ENCODE measurements at regions not wholly inside any gene's neighbourhood (a gene's known extent, or its start where the extent isn't known, plus 50 kb on each side); places are given as distances from the start of the nearest gene placed in this dataset.

DNA sequence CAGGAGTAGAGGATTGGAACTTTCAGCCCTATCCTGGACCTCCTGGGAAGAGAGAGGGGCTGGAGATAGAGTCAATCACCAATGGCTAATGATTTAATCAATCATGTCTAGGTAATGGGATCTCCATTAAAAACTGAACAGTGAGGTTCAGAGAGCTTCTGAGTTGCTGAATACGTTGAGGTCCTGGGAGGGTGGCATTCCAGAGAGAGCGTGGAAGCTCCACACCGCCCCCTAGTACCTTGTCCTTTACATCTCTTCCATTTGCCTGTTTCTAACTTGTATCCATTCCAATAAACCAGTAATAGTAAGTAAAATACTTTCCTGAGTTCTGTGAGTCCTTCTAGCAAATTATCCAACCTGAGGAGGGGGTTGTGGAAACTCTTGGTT is 101.7 kb downstream of the B3GNT2 start:
- Histone ChIP-seq H3K4me1 (peaks cover 26 to 40% (median 35%) of the 10 kb centered on the region in 10 experiments), H3K4me2 (no peak overlapping the region), H3K9ac (no peak overlapping the region), H4K20me1 (no peaks in the 10 kb centered on the region), H3K36me3 (no peaks in the 10 kb centered on the region), H3K27ac (no peak overlapping the region), H3K9me3 (replicated peaks in 1 of 11) (no peaks in the 10 kb centered on the region), H3K27me3 (no peaks in the 10 kb centered on the region), H3K4me3 (no peak overlapping the region)
- no peak for TF ChIP-seq Cebpa-rat (IDR thresholded peaks at IDR 0.05)

DNA sequence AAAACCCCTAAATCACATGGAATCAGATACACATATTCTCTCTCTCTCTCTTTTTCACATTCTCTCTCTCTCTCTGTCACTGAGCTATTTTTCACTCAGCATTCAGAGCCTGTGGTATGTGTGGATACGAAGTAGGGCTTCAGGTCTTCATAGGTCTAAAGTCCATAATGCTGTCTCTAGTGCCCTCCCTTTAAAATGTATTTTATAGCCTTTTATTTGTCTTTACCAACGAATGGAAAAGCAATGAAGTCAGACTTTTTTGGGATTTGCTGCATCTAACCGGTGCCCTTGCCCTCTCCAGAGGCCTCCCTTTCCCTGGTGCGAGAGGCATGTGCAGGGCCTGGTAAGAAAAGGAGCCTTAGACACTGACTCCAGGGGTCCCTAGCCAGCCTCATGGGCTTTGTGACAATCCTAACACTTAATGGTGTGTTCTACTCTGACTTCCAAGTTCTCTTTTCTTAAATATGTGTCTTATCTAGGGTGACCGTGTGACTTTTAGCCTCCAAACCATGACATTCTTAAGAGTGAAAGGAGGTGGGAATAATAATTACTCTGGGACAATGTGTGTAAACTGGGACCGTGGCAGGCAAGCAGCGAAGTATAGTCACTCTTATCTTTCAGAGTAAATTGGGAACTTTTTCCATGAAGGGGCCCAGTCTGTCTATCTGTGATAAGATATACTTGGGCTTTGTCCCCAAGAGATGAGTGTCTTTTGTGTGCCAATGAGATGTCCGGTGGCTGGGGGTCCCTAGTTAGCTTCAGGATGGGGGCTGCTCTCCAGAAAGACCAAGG is 101.1 kb downstream of the B3GNT2 start:
- no peaks in the 10 kb centered on the region for H3K9me3 ChIP-seq (replicated peaks in 1 of 11)
- H3K27me3 ChIP-seq, result no peaks in the 10 kb centered on the region
- H3K36me3 ChIP-seq, result no peaks in the 10 kb centered on the region
- H3K4me2 ChIP-seq, result no peak overlapping the region
- H3K4me3 ChIP-seq, result no peak overlapping the region
- H3K4me1 ChIP-seq, result peaks cover 32 to 46% (median 37%) of the 10 kb centered on the region in 10 experiments
- no peak for TF ChIP-seq Cebpa-rat (IDR thresholded peaks at IDR 0.05)
- H3K9ac ChIP-seq, result no peak overlapping the region
- H3K27ac ChIP-seq, result no peak overlapping the region
- H4K20me1 ChIP-seq, result no peaks in the 10 kb centered on the region

DNA sequence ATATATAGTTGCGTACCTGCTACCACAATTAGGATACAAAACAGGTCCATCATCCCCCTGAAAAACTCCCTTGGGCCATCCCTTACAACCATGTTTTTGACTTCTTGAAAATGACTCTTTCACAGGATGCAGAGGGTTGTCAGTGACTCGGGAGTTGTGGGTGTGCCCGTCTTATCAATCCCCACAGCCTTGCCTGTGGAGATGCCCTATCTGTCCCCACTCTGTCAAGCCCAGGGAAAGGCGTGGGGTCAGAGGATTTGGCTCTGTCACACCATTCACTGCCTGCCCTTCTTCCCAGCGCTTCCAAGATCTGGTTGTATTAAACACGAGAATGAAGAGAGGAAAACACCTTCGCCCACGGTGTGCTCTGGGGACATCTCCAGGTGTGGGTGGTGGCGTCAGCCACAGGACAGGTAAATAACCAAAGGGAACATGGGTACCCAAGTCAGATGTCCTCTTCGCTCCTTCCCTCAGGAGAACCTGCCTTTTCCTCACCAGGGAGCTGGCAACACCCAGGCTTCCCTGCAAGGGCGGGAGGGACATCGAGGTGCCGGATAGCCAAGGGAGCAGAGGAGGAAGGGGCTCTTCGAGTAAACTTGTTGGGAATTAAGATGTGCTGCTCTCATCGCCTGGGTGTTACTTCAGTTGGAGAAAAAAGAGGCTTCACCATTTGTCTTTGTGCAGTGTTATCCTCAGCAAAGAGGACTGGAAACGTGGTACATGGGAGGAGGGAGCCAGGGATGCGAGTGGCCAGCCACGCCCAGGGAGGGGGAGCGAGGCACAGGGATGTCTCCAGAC is 100.3 kb downstream of the B3GNT2 start:
- no peak overlapping the region for H3K4me3 ChIP-seq
- TF ChIP-seq Cebpa-rat (IDR thresholded peaks at IDR 0.05), result no peak
- no peaks in the 10 kb centered on the region for H3K36me3 ChIP-seq
- H3K9ac ChIP-seq, result no peak overlapping the region
- no peak overlapping the region for H3K27ac ChIP-seq
- H3K4me2 ChIP-seq, result peak overlapping the region in 1 of 11 experiments; percentile 7; a peak in 1 of 22 replicates
- H3K9me3 ChIP-seq (replicated peaks in 1 of 11), result no peaks in the 10 kb centered on the region
- H3K27me3 ChIP-seq, result no peaks in the 10 kb centered on the region
- peaks cover 39 to 50% (median 43%) of the 10 kb centered on the region in 10 experiments for H3K4me1 ChIP-seq
- no peaks in the 10 kb centered on the region for H4K20me1 ChIP-seq

DNA sequence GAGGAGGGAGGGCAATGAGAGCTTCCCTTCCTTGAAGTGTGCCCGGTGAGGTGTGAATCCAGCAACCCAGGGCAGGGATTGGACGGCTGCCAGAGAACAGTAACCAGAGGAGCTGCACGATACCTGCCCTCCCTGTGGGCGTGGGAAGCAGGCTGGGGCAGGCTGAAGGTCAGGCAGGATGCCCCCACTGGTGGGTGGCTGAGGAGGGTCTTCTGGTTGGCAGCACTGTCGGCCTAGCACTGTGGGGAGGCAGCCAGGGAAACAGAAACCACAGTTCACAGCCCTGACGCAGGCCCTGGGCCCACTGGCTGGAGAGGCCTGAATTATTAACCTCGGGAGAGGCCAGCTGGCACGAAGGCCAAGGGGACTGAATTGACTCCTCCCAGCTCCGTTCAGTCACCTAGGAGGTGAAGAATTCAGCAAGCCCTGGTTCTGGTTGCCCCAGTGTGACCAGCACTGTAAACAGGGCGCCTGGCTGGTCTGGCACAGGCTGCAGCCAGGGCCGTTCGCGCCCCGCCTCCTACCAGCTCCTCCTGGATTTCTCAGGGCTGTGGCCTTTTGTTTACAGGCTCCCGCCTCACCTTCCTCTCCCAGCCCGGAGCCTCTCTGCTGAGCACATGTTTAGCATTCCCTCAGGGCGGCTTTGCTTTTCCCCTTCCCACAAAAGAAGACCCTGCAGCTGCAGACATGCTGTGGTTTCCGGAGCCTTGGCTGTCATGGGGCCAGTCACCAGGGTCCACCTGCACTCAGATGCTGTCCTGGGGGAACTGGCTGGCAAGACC is 97.8 kb downstream of the B3GNT2 start:
- no peaks in the 10 kb centered on the region for H3K9me3 ChIP-seq (replicated peaks in 1 of 11)
- no peak for TF ChIP-seq Cebpa-rat (IDR thresholded peaks at IDR 0.05)
- peak overlapping the region; percentile 52 to 81 (median 73); a peak in 21 of 22 replicates for H3K27ac ChIP-seq
- no peaks in the 10 kb centered on the region for H3K27me3 ChIP-seq
- peak overlapping the region; percentile 74 to 99 (median 93) for H3K4me2 ChIP-seq
- H3K36me3 ChIP-seq, result no peaks in the 10 kb centered on the region
- H3K4me3 ChIP-seq, result peak overlapping the region in 6 of 10 experiments; percentile 24 to 46 (median 30); a peak in 10 of 20 replicates
- H4K20me1 ChIP-seq, result no peaks in the 10 kb centered on the region
- H3K4me1 ChIP-seq, result peaks cover 37 to 56% (median 47%) of the 10 kb centered on the region in 10 experiments
- H3K9ac ChIP-seq, result peak overlapping the region; percentile 52 to 76 (median 72)

DNA sequence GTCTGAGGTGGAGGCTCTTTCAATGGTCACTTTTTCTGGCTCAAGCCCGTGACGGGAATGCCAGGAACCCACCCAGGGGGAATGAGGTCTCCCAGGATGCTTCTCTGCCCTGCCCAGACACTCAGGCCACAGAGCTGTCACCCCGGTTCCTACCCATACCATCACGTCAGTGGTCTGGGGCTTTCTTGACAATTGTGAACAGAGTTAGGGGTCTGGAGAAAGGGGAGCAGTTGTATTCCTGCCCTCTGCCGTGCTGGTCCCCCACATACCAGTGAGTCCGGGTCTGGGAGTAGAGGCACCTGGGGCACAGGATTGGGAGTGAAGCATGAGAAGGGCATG is 97.2 kb downstream of the B3GNT2 start:
- peak overlapping the region; percentile 74 to 99 (median 93) for H3K4me2 ChIP-seq
- H4K20me1 ChIP-seq, result no peaks in the 10 kb centered on the region
- H3K4me3 ChIP-seq, result peak overlapping the region in 6 of 10 experiments; percentile 24 to 46 (median 30); a peak in 8 of 20 replicates
- peaks cover 43 to 61% (median 53%) of the 10 kb centered on the region in 10 experiments for H3K4me1 ChIP-seq
- TF ChIP-seq Cebpa-rat (IDR thresholded peaks at IDR 0.05), result no peak
- peak overlapping the region; percentile 52 to 76 (median 72) for H3K9ac ChIP-seq
- no peaks in the 10 kb centered on the region for H3K9me3 ChIP-seq (replicated peaks in 1 of 11)
- H3K27ac ChIP-seq, result peak overlapping the region; percentile 52 to 81 (median 73); a peak in 21 of 22 replicates
- no peaks in the 10 kb centered on the region for H3K36me3 ChIP-seq
- H3K27me3 ChIP-seq, result no peaks in the 10 kb centered on the region

DNA sequence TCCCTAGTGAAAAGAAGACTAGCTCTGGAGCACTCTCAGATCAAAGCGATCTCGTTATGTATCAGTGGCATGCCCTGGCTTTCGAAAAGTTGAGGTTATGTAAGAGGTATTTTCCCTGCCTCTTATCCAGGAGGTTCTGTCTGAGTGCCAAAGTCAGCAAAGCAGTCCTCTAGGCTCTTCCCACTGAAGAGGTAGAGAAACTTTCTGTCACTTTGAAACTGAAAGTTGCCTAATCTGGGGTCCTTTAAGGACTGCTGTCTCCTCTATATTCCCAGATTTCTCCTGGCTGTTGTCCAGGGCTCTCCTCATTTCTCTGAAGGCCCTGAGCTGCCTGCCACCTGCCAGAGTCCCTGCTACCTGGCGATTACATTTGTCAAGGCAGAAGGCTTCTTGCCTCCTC is 96.3 kb downstream of the B3GNT2 start:
- TF ChIP-seq Cebpa-rat (IDR thresholded peaks at IDR 0.05), result no peak
- H3K4me1 ChIP-seq, result peaks cover 51 to 70% (median 62%) of the 10 kb centered on the region in 10 experiments
- peak overlapping the region in 4 of 10 experiments; percentile 8 to 46 (median 25); a peak in 3 of 20 replicates for H3K4me3 ChIP-seq
- H3K9me3 ChIP-seq (replicated peaks in 1 of 11), result peaks cover 0 to 5% (median under 1%) of the 10 kb centered on the region in 11 experiments; a peak in 5 of 22 replicates
- no peaks in the 10 kb centered on the region for H4K20me1 ChIP-seq
- H3K27me3 ChIP-seq, result no peaks in the 10 kb centered on the region
- H3K4me2 ChIP-seq, result peak overlapping the region; percentile 74 to 99 (median 93)
- H3K36me3 ChIP-seq, result no peaks in the 10 kb centered on the region
- peak overlapping the region; percentile 27 to 76 (median 71); a peak in 15 of 22 replicates for H3K9ac ChIP-seq
- peak overlapping the region in 2 of 11 experiments; percentile 1 to 77; a peak in 1 of 22 replicates for H3K27ac ChIP-seq

DNA sequence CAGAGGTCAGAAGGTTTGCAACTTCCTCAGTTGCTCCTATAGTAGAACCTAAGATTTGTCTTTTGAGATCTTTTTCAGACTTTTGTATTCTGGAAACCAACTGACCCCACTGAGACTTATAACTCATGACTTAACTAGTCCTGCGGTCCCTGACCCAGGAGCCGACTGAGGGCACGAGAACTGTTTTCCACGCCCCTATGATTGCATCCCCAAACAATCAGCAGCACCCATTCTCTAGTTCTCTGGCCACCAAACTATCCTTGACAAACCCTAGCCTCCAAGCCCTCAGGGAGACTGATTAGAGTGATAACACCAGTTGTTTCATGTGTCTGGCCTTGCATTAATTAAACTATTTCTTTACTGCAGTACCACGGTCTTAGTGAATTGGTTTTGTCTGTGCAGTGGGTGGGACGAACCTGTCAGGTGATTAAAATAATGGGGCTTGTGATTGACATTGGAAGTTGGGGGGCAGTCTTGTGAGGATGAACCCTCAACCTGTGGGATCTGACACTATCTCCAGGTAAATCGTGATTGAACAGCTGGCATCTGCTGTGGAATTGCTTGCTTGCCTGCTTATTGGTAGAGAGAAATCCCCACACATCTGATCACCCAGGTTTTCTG is 95.7 kb downstream of the B3GNT2 start:
- peak overlapping the region in 9 of 11 experiments; percentile 42 to 76 (median 72); a peak in 10 of 22 replicates for H3K9ac ChIP-seq
- no peaks in the 10 kb centered on the region for H4K20me1 ChIP-seq
- H3K4me3 ChIP-seq, result no peak overlapping the region
- peaks cover under 1 to 10% (median 6%) of the 10 kb centered on the region in 11 experiments; a peak in 20 of 22 replicates for H3K9me3 ChIP-seq (replicated peaks in 1 of 11)
- H3K4me2 ChIP-seq, result peak overlapping the region; percentile 74 to 99 (median 93)
- TF ChIP-seq Cebpa-rat (IDR thresholded peaks at IDR 0.05), result no peak
- no peaks in the 10 kb centered on the region for H3K36me3 ChIP-seq
- peaks cover 51 to 70% (median 64%) of the 10 kb centered on the region in 10 experiments for H3K4me1 ChIP-seq
- H3K27ac ChIP-seq, result no peak overlapping the region; a peak in 1 of 22 replicates
- H3K27me3 ChIP-seq, result no peaks in the 10 kb centered on the region

DNA sequence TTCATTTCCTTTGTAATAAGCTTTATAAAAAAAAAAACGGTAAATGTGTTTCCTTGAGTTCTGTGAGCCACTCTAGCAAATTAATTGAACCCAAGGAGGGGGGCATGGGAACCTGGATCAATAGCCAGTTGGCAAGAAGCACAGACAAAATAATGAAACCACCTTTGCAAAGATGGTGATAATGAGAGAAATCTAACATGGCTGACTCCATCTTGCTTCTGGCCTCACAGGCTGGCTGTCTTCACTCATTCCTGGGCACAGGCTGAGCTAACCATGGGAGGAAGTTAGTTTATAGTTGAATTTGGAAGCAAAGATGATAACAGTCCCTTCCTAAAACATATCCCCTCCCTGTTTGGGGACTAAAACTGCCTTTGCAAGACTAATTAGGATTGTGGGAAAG is 95.1 kb downstream of the B3GNT2 start:
- TF ChIP-seq Cebpa-rat (IDR thresholded peaks at IDR 0.05), result no peak
- no peak overlapping the region for H3K4me3 ChIP-seq
- H3K4me1 ChIP-seq, result peaks cover 51 to 73% (median 64%) of the 10 kb centered on the region in 10 experiments

More for the DNA sequence above, 95.1 kb downstream of the B3GNT2 start:
- Histone ChIP-seq H3K36me3 (no peaks in the 10 kb centered on the region), H3K27ac (no peak overlapping the region), H4K20me1 (no peaks in the 10 kb centered on the region), H3K4me2 (peak overlapping the region in 9 of 11 experiments; percentile 81 to 99 (median 93); a peak in 16 of 22 replicates), H3K27me3 (no peaks in the 10 kb centered on the region), H3K9me3 (replicated peaks in 1 of 11) (peaks cover 7 to 16% (median 12%) of the 10 kb centered on the region in 11 experiments; a peak in 20 of 22 replicates), H3K9ac (no peak overlapping the region)

Measured in BLaER1 treated with 17β-estradiol and CSF1 and Interleukin-3, amounts not matched to agents 10 nM and 100 nM (cell line).